Activated CD8-positive, alpha-beta memory T cell treated with anti-CD3 and anti-CD28 coated beads for 24 hours (primary cell): ENCODE measurements at regions not wholly inside any gene's neighbourhood (a gene's known extent, or its start where the extent isn't known, plus 50 kb on each side); places are given as distances from the start of the nearest gene placed in this dataset.

Experiments used
- DNase-seq: peaks from one replicate; pipeline ENCODE4 v3.0.0-alpha.2; 2020

- no peak for DNase-seq
These were observed 104.2 kb upstream of the HSD17B12 start for GRCh38 chr11:43576320-43576802.

GRCh38 chr11:43576803-43577521 is 103.6 kb upstream of the HSD17B12 start:
- no peak for DNase-seq

- no peak for DNase-seq
These were observed 102.8 kb upstream of the HSD17B12 start for GRCh38 chr11:43577566-43578264.

- no peak for DNase-seq
These were observed 102.0 kb upstream of the HSD17B12 start for GRCh38 chr11:43578346-43579170.

- DNase-seq: peak; percentile 71
These were observed 101.2 kb upstream of the HSD17B12 start for GRCh38 chr11:43579171-43579918.

GRCh38 chr11:43579919-43580276 is 100.6 kb upstream of the HSD17B12 start:
- DNase-seq: no peak

GRCh38 chr11:43580735-43581369 is 99.7 kb upstream of the HSD17B12 start:
- no peak for DNase-seq

GRCh38 chr11:43581370-43582023 is 99.0 kb upstream of the HSD17B12 start:
- DNase-seq: no peak

- DNase-seq: no peak
These were observed 98.3 kb upstream of the HSD17B12 start for GRCh38 chr11:43582024-43582862.

GRCh38 chr11:43582863-43583462 is 97.6 kb upstream of the HSD17B12 start:
- no peak for DNase-seq

GRCh38 chr11:43583548-43583947 is 97.0 kb upstream of the HSD17B12 start:
- no peak for DNase-seq

GRCh38 chr11:43585877-43586608 is 94.5 kb upstream of the HSD17B12 start:
- DNase-seq: no peak

GRCh38 chr11:43589601-43590250 is 90.8 kb upstream of the HSD17B12 start:
- no peak for DNase-seq

- DNase-seq: no peak
These were observed 79.0 kb upstream of the HSD17B12 start for GRCh38 chr11:43601511-43601910.

- DNase-seq: no peak
These were observed 77.9 kb upstream of the HSD17B12 start for GRCh38 chr11:43602670-43603069.

- no peak for DNase-seq
These were observed 66.3 kb upstream of the HSD17B12 start for GRCh38 chr11:43614214-43614613.

GRCh38 chr11:43619863-43620505 is 60.6 kb upstream of the HSD17B12 start:
- DNase-seq: no peak

- DNase-seq: no peak
These were observed 53.7 kb upstream of the HSD17B12 start for GRCh38 chr11:43626798-43627197.
